ENCODE measurements at regions not wholly inside any gene's neighbourhood (a gene's known extent, or its start where the extent isn't known, plus 50 kb on each side); places are given as distances from the start of the nearest gene placed in this dataset.
"Not testable (repeated sequence)": the region's sequence is repeated elsewhere in the genome, so short reads cannot be mapped to it uniquely, and the experiment has no call there.

DNA sequence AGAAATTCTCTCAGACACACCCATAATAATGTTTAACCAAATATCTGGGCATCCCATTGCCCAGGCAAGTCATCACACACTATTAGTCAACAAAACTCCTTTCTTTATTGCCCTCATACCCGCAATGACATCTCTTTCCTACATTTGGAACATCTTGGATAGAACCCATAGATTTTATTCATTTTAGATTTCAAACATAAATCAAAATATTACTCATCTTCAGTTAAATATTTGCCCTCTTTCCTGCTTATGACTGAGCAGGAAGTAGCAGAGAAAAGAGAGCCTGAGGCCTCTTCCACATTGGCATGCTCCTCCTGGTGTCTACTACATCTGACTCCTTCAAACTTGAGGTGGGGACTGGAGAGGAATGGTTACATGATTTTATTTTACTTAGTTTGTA, 592.0 kb downstream of the CHSY3 start:
- DNase-seq (ENCODE audit: low read depth, low spot score) = no peak

DNA sequence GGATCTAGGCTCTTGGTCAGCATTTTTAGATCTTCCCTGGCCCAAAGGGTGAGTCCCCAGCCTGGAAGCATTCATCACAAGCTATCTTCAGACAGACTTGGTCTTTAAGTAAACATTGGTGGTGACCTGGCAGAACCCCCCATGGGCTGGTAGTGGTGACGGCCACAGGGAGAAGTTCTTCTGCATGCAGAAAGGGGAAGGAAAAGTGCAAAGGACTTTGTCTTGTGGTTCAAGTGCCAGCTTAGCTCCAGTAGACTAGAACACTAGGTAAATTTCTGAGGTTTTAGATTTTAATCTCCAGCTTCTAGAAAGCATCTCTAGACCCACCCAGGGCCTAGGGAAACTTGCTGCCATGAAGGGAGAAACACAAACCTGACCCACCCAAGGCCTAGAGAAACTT, 584.0 kb downstream of the CHSY3 start:
- no peak for DNase-seq (ENCODE audit: low read depth, low spot score)

DNA sequence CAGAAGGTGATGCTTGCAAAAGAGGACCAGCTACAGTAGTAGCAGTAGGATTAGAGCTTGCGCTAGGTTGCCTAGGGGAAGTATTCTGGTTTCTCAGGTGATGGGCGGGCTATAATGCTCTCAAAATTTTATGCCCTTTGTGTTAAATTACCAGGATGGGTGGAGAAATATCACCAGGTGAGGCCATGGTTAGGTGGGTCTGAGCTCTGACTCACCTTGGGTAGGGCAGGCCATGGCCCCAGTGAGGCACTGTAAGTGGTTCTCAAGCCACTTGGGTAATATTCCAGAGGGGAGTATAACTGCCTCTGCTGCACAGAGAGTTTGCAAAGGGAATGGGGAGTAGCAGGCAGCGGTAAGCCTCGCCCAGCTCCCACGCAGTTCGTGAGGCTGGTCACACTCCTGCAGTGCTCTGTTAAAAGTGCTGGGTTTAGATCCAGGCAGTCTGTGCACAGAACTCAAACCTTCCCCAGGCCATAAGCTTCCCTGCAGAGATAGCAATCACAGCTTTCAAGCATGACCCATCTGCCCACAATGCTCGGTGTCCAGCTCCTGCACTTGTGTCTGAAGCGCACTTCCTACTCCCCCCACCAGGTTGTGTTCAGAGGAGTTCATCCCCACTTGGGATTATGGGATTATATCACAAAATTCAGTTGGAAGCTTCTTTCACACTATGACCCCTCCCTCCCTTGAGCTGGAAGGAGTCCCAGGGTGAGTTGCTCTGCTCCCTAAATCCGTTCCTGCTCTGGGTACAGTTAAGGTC, 575.0 kb downstream of the CHSY3 start:
- DNase-seq (ENCODE audit: low read depth, low spot score) = no peak

DNA sequence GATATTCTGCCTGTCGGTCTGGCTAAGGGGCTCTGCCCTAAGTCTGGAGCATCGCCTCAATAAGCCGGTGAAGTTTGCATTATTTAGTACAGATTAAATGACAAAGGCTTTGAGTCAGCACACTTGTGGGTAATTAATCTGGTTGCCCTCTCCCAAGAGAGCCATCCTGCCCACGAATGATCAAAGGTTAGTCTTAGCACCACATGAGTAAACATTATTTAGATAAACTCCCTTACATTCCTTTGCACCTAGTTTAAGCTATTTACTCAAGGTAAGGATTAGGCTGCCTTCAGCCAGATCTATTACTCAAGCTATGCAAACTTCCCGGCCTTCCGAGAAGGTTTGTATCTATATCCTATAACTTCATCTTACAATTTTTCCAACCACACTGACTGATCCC, 572.1 kb downstream of the CHSY3 start:
- no peak for DNase-seq (ENCODE audit: low read depth, low spot score)

DNA sequence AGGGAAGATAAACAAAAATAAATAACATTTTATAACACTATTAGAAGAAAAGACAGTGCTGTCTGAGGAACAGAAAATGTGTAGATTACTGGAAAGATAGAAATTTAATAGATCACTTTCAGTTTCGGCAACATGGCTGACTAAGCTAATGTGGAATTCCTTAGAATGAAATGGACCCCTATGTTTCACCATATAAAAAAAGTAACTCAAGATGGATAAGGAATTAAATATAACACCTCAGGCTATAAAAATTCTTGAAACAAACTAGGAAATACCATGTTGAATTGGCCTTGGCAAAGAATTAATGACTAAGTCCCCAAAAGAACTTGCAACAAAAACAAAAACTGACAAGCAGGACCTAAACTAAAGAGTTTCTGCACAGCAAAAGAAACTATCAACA, 558.3 kb downstream of the CHSY3 start:
- DNase-seq (ENCODE audit: low read depth, low spot score) = no peak

DNA sequence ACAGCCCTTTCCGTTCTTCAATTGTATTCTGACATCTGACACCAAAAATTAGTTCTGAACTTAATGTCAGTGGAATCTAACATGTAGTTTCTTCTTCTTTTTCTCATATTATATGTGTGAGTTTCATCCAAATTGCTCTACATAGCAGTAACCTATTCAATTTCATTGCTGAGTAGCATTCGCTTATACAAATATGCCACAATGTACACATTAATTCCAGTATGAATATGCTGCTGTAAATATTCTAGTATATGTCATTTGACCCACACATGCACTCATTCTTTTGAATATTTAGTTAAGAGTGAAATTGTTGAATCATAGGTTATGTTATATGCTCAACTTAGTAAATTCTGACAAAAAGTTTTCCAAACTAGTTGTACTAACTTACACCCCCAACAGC, 550.9 kb downstream of the CHSY3 start:
- no peak for DNase-seq (ENCODE audit: low read depth, low spot score)

DNA sequence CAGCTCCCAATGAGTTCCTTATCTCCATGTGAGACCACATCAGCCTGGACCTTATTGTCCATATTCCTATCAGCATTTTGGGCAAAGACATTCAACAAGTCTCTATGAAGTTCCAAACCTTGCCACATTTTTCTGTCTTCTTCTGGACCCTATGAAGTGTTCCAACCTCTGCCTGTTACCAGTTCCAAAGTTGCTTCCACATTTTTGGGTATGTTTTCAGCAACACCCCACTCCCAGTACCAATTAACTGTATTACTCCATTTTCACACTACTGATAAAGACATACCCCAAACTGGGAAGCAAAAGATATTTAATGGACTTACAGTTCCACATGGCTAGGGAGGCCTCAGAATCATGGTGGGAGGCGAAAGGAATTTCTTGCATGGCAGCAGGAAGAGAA, 548.5 kb downstream of the CHSY3 start:
- no peak for DNase-seq (ENCODE audit: low read depth, low spot score)

DNA sequence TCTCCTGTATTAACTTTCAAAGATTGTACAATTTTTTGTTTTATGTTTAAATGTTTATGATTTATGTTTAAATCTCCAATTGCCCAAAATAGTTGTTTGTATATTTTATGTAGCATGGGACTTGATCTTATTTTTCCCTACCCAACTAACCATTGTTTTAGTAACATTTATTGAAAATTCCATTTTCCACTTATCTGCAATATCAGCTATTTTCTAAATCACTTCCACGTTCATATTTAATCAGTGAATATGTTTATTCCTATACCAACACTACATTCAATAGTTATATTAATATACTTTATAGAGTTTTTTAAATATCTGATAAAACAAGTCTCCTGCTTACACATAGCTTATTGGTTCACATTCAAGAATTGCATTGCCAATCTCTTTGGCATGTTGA, 532.2 kb downstream of the CHSY3 start:
- no peak for DNase-seq (ENCODE audit: low read depth, low spot score)

DNA sequence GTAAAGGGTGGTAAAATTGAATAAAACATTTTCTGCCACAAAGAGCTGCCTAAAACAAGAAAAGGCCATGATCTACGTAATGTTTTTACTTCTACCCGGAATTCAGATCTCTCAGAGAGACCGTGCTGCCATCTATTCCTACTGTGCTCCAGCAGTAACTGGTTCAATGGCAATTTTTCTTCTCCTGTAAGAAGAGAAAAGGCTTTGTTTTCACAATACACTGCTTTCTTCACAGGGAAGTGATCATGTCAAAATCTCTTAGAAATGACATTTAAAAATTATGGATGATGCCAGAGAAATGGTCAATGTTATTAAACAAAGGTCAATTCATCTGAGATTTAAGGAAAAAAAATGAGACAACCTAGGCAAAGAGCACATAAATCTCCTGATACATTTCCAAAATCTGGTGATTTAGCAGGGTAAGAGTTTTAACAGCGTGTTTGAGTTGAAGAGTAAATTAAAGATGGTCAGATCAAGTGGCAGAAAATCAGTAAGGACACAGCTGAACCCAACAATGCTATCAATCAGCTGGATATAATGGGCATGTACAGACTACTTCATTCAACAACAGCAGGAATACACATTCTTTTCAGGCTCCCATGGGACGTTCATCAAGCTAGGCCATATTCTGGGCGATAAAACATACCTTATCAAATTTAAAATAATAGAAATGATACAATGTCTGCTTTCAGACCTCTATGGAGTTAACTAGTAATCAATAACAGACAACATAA, 523.1 kb downstream of the CHSY3 start:
- no peak for DNase-seq (ENCODE audit: low read depth, low spot score)

DNA sequence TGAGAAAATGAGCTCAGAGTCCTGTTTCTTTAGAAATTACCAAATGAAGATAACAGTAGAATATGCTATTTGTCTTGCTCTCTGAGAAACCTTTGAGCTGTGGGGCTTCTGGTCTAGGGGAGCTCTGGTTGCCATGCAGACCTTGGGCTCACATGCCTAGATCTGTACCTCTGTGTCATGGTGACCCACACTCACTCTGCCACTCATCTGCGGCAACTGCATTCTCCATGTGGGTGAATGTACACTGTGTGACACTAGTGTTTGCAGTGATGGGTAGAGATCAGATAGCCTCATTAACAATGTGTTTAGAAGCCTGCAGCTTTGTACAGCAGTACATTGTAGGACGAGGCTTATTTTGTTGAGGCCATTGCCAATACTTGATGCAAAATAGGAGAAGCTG, 521.2 kb downstream of the CHSY3 start:
- peak; percentile 2 for DNase-seq (ENCODE audit: low read depth, low spot score)

DNA sequence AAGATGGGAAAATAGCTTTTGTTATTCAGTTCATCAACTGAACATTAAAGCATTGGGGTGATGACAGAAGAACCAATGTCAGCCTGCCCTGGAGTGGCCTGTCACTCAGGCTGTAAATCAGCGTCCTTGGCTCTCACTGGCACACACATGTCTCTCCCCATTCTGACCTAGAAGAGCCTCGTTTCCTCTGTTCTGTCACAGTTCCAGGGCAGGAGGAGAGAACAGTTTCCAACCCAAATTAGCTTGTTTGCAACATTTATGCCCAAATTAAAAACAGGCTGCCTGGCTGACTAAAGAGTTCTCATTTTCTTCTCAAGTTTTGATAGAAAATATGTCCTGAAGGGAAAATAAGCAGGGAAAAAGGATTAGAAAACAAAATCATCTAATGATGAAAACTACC, 520.1 kb downstream of the CHSY3 start:
- DNase-seq (ENCODE audit: low read depth, low spot score) = no peak

DNA sequence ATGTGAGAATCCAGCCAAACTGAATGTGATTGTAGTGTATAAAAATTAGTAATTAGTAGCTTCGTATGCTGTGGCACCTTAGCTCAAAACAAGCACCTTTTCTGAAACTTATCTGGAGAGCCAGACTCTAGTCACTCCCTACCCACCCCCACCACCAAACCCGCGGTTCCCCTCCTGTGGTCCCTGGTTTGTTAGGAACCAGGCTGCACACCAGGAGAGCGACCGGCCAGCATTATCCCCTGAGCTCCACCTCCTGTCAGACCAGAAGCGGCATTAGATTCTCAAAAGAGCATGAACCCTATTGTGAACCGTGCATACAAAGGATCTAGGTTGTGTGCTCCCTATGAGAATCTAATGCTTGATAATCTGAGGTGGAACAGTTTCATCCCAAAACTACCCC, 498.6 kb downstream of the CHSY3 start:
- no peak for DNase-seq (ENCODE audit: low read depth, low spot score)

DNA sequence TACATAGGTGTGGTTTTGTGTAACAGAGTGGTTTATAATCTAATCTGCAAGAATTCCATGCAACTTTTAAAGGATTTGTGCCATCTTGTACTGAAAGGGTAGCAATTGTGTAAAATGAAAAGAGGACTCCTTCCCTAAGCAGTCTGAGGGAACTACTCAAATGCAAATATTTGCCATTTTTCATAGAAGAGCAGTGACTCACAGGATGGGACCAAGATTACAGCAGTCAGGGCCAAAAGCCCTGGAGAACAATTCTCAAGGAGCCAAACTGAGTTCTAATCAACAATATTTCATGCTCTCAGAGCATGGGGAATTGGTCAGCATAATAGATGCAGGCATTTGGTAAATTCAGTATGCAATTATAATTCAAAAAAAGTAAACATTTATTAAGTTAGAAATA, 495.8 kb downstream of the CHSY3 start:
- DNase-seq (ENCODE audit: low read depth, low spot score) = peak; percentile 80

DNA sequence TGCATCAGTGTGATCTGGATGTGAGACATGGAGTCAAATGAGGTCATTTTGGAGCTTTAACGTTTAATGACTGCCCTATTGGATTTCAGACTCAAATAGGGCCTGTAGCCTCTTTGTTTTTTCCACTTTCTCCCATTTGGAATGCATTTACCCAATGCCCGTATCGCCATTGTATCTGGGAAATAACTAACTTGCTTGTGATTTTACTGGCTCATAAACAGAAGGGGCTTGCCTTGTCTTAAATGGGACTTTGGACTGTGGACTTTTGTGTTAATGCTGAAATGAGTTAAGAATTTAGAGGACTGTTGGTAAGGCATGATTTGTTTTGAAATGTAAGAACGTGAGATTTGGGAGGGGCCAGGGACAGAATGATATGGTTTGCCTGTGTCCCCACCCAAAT, 494.6 kb downstream of the CHSY3 start:
- DNase-seq (ENCODE audit: low read depth, low spot score) = no peak

DNA sequence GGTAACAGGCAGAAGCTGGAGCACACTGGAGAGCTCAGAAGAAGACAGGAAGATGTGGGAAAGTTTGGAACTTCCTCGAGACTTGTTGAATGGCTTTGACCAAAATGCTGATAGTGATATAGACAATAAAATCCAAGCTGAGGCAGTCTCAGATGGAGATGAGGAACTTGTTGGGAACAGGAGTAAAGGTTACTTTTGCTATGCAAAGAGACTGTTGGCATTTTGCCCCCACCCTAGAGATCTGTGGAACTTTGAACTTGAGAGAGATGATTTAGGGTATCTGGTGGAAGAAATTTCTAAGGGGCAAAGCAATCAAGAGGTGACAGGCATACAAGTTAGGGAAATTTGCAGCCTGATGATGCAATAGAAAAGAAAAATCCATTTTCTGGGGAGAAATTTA, 493.5 kb downstream of the CHSY3 start:
- not testable (repeated sequence) for DNase-seq (ENCODE audit: low read depth, low spot score)

DNA sequence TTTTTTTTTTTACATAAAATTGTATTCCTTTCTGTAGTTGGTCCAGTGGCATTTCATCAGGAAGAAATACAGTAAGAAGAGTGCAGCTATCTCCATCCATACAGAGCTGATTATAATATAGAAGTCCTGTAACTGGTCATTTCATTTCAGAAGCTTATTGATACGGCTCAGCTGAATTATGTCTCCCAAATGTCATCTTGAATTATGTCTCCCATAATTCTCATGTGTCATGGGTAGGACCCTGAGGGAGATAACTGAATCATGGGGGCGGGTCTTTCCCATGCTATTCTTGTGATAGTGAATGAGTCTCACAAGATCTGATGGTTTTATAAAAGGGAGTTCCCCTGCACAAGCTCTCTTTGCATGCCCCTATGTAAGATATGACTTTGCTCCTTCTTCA, 492.9 kb downstream of the CHSY3 start:
- DNase-seq (ENCODE audit: low read depth, low spot score) = no peak

DNA sequence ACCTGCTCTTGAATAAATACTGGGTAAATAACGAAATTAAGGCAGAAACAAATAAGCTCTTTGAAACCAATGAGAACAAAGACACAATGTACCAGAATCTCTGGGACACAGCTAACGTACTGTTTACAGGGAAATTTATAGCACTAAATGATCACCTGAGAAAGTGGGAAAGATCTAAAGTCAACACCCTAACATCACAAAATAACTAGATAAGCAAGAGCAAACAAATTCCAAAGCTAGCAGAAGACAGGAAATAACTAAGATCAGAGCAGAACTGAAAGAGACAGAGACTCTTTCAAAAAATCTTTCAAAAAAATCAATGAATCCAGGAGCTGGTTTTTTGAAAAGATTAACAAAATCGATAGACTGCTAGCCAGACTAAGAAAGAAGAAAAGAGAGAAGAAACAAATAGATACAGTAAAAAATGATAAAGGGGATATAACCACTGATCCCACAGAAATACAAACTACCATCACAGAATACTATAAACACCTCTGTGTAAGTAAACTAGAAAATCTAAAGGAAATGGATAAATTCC, 487.5 kb downstream of the CHSY3 start:
- DNase-seq (ENCODE audit: low read depth, low spot score) = not testable (repeated sequence)

DNA sequence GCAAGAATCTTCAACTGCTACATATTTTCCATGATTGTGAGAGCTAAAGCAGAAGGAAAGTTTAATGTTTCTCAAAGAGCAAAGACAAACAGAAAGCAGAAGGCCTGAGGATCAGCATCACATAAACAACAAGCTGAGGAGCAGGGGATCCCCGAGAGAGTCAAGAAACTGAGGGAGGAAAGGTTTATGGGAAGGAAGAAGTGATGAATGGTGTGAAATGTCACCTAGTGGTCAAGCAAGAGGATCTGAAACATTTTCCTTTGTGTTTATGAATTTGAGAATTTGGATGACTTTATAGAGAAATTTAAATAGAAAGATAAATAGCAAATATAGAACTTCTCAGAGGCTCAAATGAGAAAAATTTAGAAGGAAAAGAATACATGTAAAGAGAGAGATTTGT, 481.9 kb downstream of the CHSY3 start:
- no peak for DNase-seq (ENCODE audit: low read depth, low spot score)

DNA sequence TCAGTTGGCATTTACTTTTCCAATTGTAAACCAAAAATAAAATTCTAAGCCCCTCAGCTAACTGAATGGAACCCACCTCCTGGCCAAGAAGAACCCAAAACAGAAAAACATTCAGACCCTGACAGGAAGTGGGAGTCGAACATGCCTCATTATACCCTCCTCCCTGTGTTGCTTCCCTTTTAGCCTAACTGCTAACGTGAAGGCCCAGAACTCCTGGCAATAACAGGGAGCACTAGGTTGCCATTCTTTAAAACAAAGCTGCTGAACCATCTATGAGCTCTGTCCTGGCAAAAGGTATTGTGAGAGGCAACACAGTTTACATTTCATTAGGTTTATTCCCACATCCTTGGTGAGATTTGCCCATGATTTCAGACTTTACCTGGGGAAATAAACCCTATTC, 481.4 kb downstream of the CHSY3 start:
- no peak for DNase-seq (ENCODE audit: low read depth, low spot score)

DNA sequence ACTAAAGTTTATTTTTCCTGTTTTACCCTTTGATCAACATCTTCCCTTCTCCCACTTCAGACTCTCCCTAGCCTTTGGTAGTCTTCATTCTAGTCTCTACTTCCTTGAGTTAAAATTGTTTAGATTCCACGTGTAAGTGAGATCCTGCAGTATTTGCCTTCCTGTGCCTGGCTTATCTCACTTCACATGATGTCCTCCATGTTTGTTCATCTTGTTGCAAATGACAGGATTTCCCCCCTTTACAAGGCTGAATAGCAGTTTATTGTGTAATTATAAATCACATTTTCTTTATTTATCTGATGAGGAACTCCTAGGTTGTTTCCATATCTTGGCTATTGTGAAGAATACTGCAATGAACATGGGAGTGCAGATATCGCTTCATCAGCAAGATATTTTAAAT, 461.7 kb downstream of the CHSY3 start:
- no peak for DNase-seq (ENCODE audit: low read depth, low spot score)

DNA sequence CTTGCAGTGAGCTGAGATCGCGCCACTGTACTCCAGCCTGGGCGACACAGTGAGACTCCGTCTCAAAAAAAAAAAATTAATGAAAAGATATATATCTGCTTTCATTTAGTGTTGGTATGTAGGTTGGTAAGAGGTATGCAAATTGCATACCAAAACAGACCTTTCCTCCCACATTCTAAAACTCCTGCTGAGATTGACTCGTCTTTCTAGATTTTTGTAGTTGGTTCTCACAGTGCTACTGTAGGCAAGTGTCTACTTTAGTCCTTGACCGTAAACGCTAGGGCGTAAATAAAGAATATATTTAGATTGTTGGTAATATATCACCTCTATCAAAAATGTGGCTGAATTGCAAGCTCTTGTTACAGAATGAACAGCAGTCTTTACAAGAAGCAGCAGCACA, 445.9 kb downstream of the CHSY3 start:
- peak; percentile 2 for DNase-seq (ENCODE audit: low read depth, low spot score)

DNA sequence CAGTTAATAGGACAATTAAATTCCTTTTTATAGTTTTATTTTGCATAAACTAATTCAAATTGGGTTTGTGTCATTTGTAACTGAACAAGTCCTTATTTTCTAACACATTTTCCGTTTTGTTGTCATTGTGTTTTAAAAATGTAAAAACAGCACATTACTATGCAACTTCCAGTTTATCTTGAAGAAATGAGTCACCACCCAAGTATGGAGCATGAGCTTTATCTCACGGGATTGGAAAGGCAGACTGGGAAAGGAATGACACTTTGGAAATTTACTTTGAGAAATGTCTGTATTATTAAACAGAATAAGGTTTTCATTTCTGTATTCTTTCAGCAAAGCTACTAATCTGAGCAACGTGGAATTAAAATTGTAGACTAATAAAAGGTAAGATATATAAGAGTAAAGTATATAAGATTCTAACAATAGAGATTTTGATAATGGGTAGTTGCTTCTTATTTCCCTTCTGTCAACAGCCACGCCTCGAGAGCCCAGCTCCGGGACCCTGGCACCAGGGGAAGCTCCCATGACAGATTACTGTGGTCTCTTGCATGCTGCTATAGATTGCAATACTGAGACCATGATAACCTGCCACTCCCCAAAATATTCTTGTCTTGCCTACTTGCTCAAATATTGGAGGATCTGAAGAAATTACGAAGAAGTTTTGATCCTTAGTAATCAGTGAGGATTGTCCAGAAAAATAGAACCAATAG, 433.1 kb downstream of the CHSY3 start:
- peak; percentile 79 for DNase-seq (ENCODE audit: low read depth, low spot score)

DNA sequence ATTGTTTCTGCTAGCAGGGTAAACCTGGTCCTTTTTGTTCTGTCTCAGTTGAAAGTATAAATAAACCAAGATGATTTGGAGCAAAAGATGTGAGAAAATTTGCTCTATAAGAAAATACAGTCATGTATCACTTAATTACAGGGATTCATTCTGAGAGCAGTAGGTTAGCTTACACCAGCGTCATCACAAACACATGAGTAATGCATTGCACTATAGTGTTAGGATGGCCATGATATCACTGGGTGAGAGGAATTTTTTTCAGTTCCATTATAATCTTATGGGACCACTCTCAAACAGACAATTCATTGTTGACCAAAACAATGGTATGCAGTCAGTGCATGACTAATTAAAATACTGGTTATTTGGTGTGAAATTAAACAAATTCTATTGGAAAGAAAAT, 430.9 kb downstream of the CHSY3 start:
- DNase-seq (ENCODE audit: low read depth, low spot score) = no peak

Measured in astrocyte of the hippocampus (primary cell).